CD4-positive, alpha-beta memory T cell (primary cell): ENCODE measurements at regions not wholly inside any gene's neighbourhood (a gene's known extent, or its start where the extent isn't known, plus 50 kb on each side); places are given as distances from the start of the nearest gene placed in this dataset.

Experiments
- CTCF ChIA-PET: fragments of 350-600 bp; sonication (Branson Sonifier 250); formaldehyde crosslinking; loops from one replicate; lab custom pipeline; 2021; ENCODE audit warnings: inconsistent platforms; ENCODE audit not compliant: partially characterized antibody; lab: Charles Lee
- POLR2A ChIA-PET: fragments of 350-600 bp; sonication (Branson Sonifier 250); formaldehyde crosslinking; loops from one replicate; lab custom pipeline; 2021; ENCODE audit not compliant: partially characterized antibody; lab: Charles Lee
- DNase-seq, 5 donors: peaks; one replicate each; pipeline versions ENCODE4 v3.0.0 to v3.0.0-alpha.2; 2020 to 2022; ENCODE audit warnings: mixed read lengths in 1 of 5
- H3K27ac ChIP-seq: one replicate; pipeline ENCODE4 v1.7.0; 2013; ENCODE audit warnings: low read depth, low read length
- H3K27me3 ChIP-seq: 2 replicates; pipeline ENCODE4 v1.7.0; 2013; ENCODE audit warnings: mild to moderate bottlenecking, low read length, moderate library complexity; ENCODE audit not compliant: insufficient read depth
- H3K36me3 ChIP-seq: 2 replicates; pipeline ENCODE4 v1.7.0; 2013; ENCODE audit warnings: mild to moderate bottlenecking, low read length, moderate library complexity; ENCODE audit not compliant: insufficient read depth
- H3K4me1 ChIP-seq: 2 replicates; pipeline ENCODE4 v1.7.0; 2013; ENCODE audit warnings: mild to moderate bottlenecking, low read length, moderate library complexity; ENCODE audit not compliant: insufficient read depth
- H3K4me3 ChIP-seq, 2 donors: one replicate each; pipeline ENCODE4 v1.7.0; 2013; ENCODE audit warnings: low read length in 2 of 2, mild to moderate bottlenecking in 1 of 2
- H3K9me3 ChIP-seq, 2 donors: one replicate each; pipeline ENCODE4 v1.7.0; 2013; ENCODE audit warnings: low read length in 2 of 2, control low read depth in 1 of 2; ENCODE audit not compliant: control insufficient read depth in 1 of 2
- H3K27ac Mint-ChIP-seq, 7 donors: one replicate each; pipeline ENCODE4 v1.8.0; 2020 to 2021; ENCODE audit warnings: mixed read lengths in 7 of 7, mild to moderate bottlenecking in 6 of 7, inconsistent platforms in 3 of 7, moderate library complexity in 3 of 7
- H3K27me3 Mint-ChIP-seq, 2 donors: one replicate each; pipeline ENCODE4 v1.8.0; 2020 to 2021; ENCODE audit warnings: mixed read lengths in 2 of 2
- H3K36me3 Mint-ChIP-seq, 2 donors: one replicate each; pipeline ENCODE4 v1.8.0; 2020 to 2021; ENCODE audit warnings: mixed read lengths in 2 of 2, inconsistent platforms in 1 of 2, mild to moderate bottlenecking in 1 of 2
- H3K4me1 Mint-ChIP-seq, 4 donors: one replicate each; pipeline ENCODE4 v1.8.0; 2020 to 2021; ENCODE audit warnings: mixed read lengths in 4 of 4, mild to moderate bottlenecking in 1 of 4
- H3K4me3 Mint-ChIP-seq, 8 donors: one replicate each; pipeline ENCODE4 v1.8.0; 2020 to 2021; ENCODE audit warnings: mixed read lengths in 8 of 8, mild to moderate bottlenecking in 7 of 8, moderate library complexity in 6 of 8, inconsistent platforms in 3 of 8
- H3K9me3 Mint-ChIP-seq, 8 donors: one replicate each; pipeline ENCODE4 v1.8.0; 2020 to 2021; ENCODE audit warnings: mixed read lengths in 8 of 8, mild to moderate bottlenecking in 5 of 8, inconsistent platforms in 3 of 8, moderate library complexity in 1 of 8
- intact Hi-C: fragments of 100-400 bp; cut with micrococcal nuclease; formaldehyde crosslinking; loops from one replicate; pipeline ENCODE4 v1.15.1; 2023

GRCh38 chr3:117666325-117666724, 956.7 kb downstream of the TUSC7 start:
- CTCF ChIA-PET = no interaction called here
- no peak overlapping the region for H3K27ac Mint-ChIP-seq

GRCh38 chr3:117666812-117667211, 957.2 kb downstream of the TUSC7 start:
- Histone ChIP-seq H3K4me1 (no peaks in the 10 kb centered on the region), H3K4me3 (no peak overlapping the region), H3K36me3 (no peaks in the 10 kb centered on the region), H3K27ac (no peak overlapping the region), H3K27me3 (no peaks in the 10 kb centered on the region), H3K9me3 (no peaks in the 10 kb centered on the region)
- H3K4me3 Mint-ChIP-seq = no peak overlapping the region
- POLR2A ChIA-PET = no interaction called here
- H3K4me1 Mint-ChIP-seq = no peaks in the 10 kb centered on the region
- DNase-seq = no peak
- no peaks in the 10 kb centered on the region for H3K36me3 Mint-ChIP-seq
- H3K9me3 Mint-ChIP-seq = peaks cover 0 to 22% (median 4%) of the 10 kb centered on the region in 8 donors
- no peak overlapping the region for H3K27ac Mint-ChIP-seq
- CTCF ChIA-PET = no interaction called here
- intact Hi-C loops = no loop called here
- no peaks in the 10 kb centered on the region for H3K27me3 Mint-ChIP-seq

More at GRCh38 chr3:117666325-117666724, 956.7 kb downstream of the TUSC7 start:
- Histone ChIP-seq H3K36me3 (no peaks in the 10 kb centered on the region), H3K27me3 (no peaks in the 10 kb centered on the region), H3K9me3 (no peaks in the 10 kb centered on the region), H3K27ac (no peak overlapping the region), H3K4me1 (no peaks in the 10 kb centered on the region), H3K4me3 (no peak overlapping the region)
- H3K36me3 Mint-ChIP-seq = no peaks in the 10 kb centered on the region
- peaks cover 0 to 20% (median 4%) of the 10 kb centered on the region in 8 donors for H3K9me3 Mint-ChIP-seq
- H3K27me3 Mint-ChIP-seq = no peaks in the 10 kb centered on the region
- intact Hi-C loops = no loop called here
- DNase-seq = no peak
- POLR2A ChIA-PET = no interaction called here
- no peak overlapping the region for H3K4me3 Mint-ChIP-seq
- no peaks in the 10 kb centered on the region for H3K4me1 Mint-ChIP-seq

- Histone ChIP-seq H3K9me3 (no peaks in the 10 kb centered on the region), H3K4me3 (no peak overlapping the region), H3K27me3 (no peaks in the 10 kb centered on the region), H3K4me1 (no peaks in the 10 kb centered on the region), H3K27ac (no peak overlapping the region), H3K36me3 (no peaks in the 10 kb centered on the region)
- H3K4me3 Mint-ChIP-seq = no peak overlapping the region
- no peak overlapping the region for H3K27ac Mint-ChIP-seq
- H3K9me3 Mint-ChIP-seq = peaks cover 0 to 16% (median 2%) of the 10 kb centered on the region in 8 donors
- H3K4me1 Mint-ChIP-seq = no peaks in the 10 kb centered on the region
- POLR2A ChIA-PET = no interaction called here
- intact Hi-C loops = no loop called here
- no peak for DNase-seq
- CTCF ChIA-PET = no interaction called here
- no peaks in the 10 kb centered on the region for H3K27me3 Mint-ChIP-seq
- H3K36me3 Mint-ChIP-seq = no peaks in the 10 kb centered on the region
These were observed 960.2 kb downstream of the TUSC7 start for GRCh38 chr3:117669774-117670173.

GRCh38 chr3:117671722-117672318, 962.2 kb downstream of the TUSC7 start:
- no peak overlapping the region for H3K27ac Mint-ChIP-seq
- Histone ChIP-seq H3K36me3 (no peaks in the 10 kb centered on the region), H3K9me3 (no peaks in the 10 kb centered on the region), H3K4me3 (no peak overlapping the region), H3K27me3 (no peaks in the 10 kb centered on the region), H3K4me1 (no peaks in the 10 kb centered on the region), H3K27ac (no peak overlapping the region)
- no peak overlapping the region for H3K4me3 Mint-ChIP-seq
- no peaks in the 10 kb centered on the region for H3K36me3 Mint-ChIP-seq
- H3K27me3 Mint-ChIP-seq = no peaks in the 10 kb centered on the region
- no peak for DNase-seq
- peaks cover 0 to 12% (median 4%) of the 10 kb centered on the region in 8 donors for H3K9me3 Mint-ChIP-seq
- ChIA-PET CTCF (no interaction called here), POLR2A (no interaction called here)
- H3K4me1 Mint-ChIP-seq = no peaks in the 10 kb centered on the region
- intact Hi-C loops = no loop called here

- Mint-ChIP-seq H3K4me1 (no peaks in the 10 kb centered on the region), H3K4me3 (no peak overlapping the region), H3K9me3 (peaks cover 0 to 12% (median 6%) of the 10 kb centered on the region in 8 donors), H3K27me3 (no peaks in the 10 kb centered on the region), H3K36me3 (no peaks in the 10 kb centered on the region), H3K27ac (no peak overlapping the region)
- no peak for DNase-seq
- Histone ChIP-seq H3K4me3 (no peak overlapping the region), H3K4me1 (no peaks in the 10 kb centered on the region), H3K36me3 (no peaks in the 10 kb centered on the region), H3K9me3 (no peaks in the 10 kb centered on the region), H3K27me3 (no peaks in the 10 kb centered on the region), H3K27ac (no peak overlapping the region)
- CTCF ChIA-PET = no interaction called here
- POLR2A ChIA-PET = no interaction called here
- intact Hi-C loops = no loop called here
These were observed 964.7 kb downstream of the TUSC7 start for GRCh38 chr3:117674321-117674720.

- H3K9me3 ChIP-seq = no peaks in the 10 kb centered on the region
- no peaks in the 10 kb centered on the region for H3K36me3 Mint-ChIP-seq
- no peaks in the 10 kb centered on the region for H3K4me1 ChIP-seq
- H3K4me3 ChIP-seq = no peak overlapping the region
- ChIA-PET CTCF (no interaction called here), POLR2A (no interaction called here)
- H3K36me3 ChIP-seq = no peaks in the 10 kb centered on the region
- no peak overlapping the region for H3K27ac ChIP-seq
- H3K27ac Mint-ChIP-seq = no peak overlapping the region
- no peaks in the 10 kb centered on the region for H3K27me3 Mint-ChIP-seq
- peaks cover 0 to 6% (median 2%) of the 10 kb centered on the region in 8 donors for H3K9me3 Mint-ChIP-seq
- H3K27me3 ChIP-seq = no peaks in the 10 kb centered on the region
- intact Hi-C loops = no loop called here
- no peak for DNase-seq
- H3K4me1 Mint-ChIP-seq = no peaks in the 10 kb centered on the region
- no peak overlapping the region for H3K4me3 Mint-ChIP-seq
These were observed 972.0 kb downstream of the TUSC7 start for GRCh38 chr3:117681619-117682018.

- no peak overlapping the region for H3K4me3 Mint-ChIP-seq
These were observed 977.5 kb downstream of the TUSC7 start for GRCh38 chr3:117687096-117687495.

More at GRCh38 chr3:117687096-117687495, 977.5 kb downstream of the TUSC7 start:
- H3K27ac ChIP-seq = no peak overlapping the region
- Mint-ChIP-seq H3K27me3 (no peaks in the 10 kb centered on the region), H3K36me3 (no peaks in the 10 kb centered on the region), H3K27ac (no peak overlapping the region), H3K9me3 (peaks cover 0 to 6% (median 0%) of the 10 kb centered on the region in 8 donors), H3K4me1 (no peaks in the 10 kb centered on the region)
- H3K27me3 ChIP-seq = no peaks in the 10 kb centered on the region
- H3K36me3 ChIP-seq = no peaks in the 10 kb centered on the region
- intact Hi-C loops = no loop called here
- POLR2A ChIA-PET = no interaction called here
- no peaks in the 10 kb centered on the region for H3K4me1 ChIP-seq
- CTCF ChIA-PET = no interaction called here
- H3K4me3 ChIP-seq = no peak overlapping the region
- no peaks in the 10 kb centered on the region for H3K9me3 ChIP-seq
- no peak for DNase-seq
